Natural killer cell (primary cell): ENCODE measurements at regions not wholly inside any gene's neighbourhood (a gene's known extent, or its start where the extent isn't known, plus 50 kb on each side); places are given as distances from the start of the nearest gene placed in this dataset.

Experiments
- ATAC-seq, 3 donors: fragments of 150-1000 bp in 2 of 3; fragments of 200-7000 bp in 1 of 3; cut with Tn5 transposase; 1 replicate in 1 of 3; 2 replicates in 2 of 3; pipeline ENCODE4 v1.10.0; 2021; ENCODE audit warnings: mild to moderate bottlenecking in 2 of 3, moderate library complexity in 2 of 3
- DNase-seq, 2 donors: peaks; one replicate each; pipeline versions ENCODE4 v3.0.0 to v3.0.0-alpha.2; 2013 to 2021; ENCODE audit warnings: mixed read lengths in 1 of 2
- H3K27ac ChIP-seq: one replicate; pipeline ENCODE4 v1.5.1; 2013; ENCODE audit warnings: mild to moderate bottlenecking, low read length
- H3K27me3 ChIP-seq: one replicate; pipeline ENCODE4 v1.6.1; 2013; ENCODE audit warnings: low read length; ENCODE audit not compliant: control insufficient read depth, insufficient read depth
- H3K36me3 ChIP-seq: one replicate; pipeline ENCODE4 v1.6.1; 2013; ENCODE audit warnings: low read length; ENCODE audit not compliant: control insufficient read depth, insufficient read depth
- H3K4me1 ChIP-seq: one replicate; pipeline ENCODE4 v1.6.1; 2013; ENCODE audit warnings: low read length; ENCODE audit not compliant: control insufficient read depth, insufficient read depth
- H3K4me3 ChIP-seq: one replicate; pipeline ENCODE4 v1.5.1; 2013; ENCODE audit warnings: low read length
- H3K9me3 ChIP-seq: one replicate; pipeline ENCODE4 v1.6.1; 2013; ENCODE audit warnings: low read length; ENCODE audit not compliant: control insufficient read depth, insufficient read depth
- H3K27ac Mint-ChIP-seq, 2 donors: one replicate each; pipeline ENCODE4 v1.8.0; 2022; ENCODE audit warnings: mild to moderate bottlenecking in 2 of 2, mixed read lengths in 2 of 2, moderate library complexity in 1 of 2
- H3K27me3 Mint-ChIP-seq, 2 donors: one replicate each; pipeline ENCODE4 v1.8.0; 2022; ENCODE audit warnings: low read depth in 2 of 2, mixed read lengths in 2 of 2
- H3K36me3 Mint-ChIP-seq: one replicate; pipeline ENCODE4 v1.8.0; 2022; ENCODE audit warnings: mixed read lengths
- H3K4me1 Mint-ChIP-seq, 2 donors: one replicate each; pipeline ENCODE4 v1.8.0; 2022; ENCODE audit warnings: mixed read lengths in 2 of 2
- H3K4me3 Mint-ChIP-seq: one replicate; pipeline ENCODE4 v1.8.0; 2022; ENCODE audit warnings: mild to moderate bottlenecking, moderate library complexity, mixed read lengths
- H3K9me3 Mint-ChIP-seq, 2 donors: one replicate each; pipeline ENCODE4 v1.8.0; 2022; ENCODE audit warnings: mixed read lengths in 2 of 2
- WGBS: methylation state at CpG from one replicate; pipeline ENCODE4 v1.1.7; 2013; ENCODE audit warnings: missing lambda C conversion rate; ENCODE audit not compliant: insufficient coverage; 5-methylcytosine and 5-hydroxymethylcytosine counted together
- intact Hi-C: fragments of 100-400 bp; cut with micrococcal nuclease; formaldehyde crosslinking; loops from one replicate; pipeline ENCODE4 v1.14.2; 2022
- TF ChIP-seq, protein P1 (sequence below): fragments of 200-600 bp; IDR thresholded peaks from one replicate; pipeline ENCODE4 v1.8.0; 2022; ENCODE audit warnings: antibody characterized with exemption

DNA sequence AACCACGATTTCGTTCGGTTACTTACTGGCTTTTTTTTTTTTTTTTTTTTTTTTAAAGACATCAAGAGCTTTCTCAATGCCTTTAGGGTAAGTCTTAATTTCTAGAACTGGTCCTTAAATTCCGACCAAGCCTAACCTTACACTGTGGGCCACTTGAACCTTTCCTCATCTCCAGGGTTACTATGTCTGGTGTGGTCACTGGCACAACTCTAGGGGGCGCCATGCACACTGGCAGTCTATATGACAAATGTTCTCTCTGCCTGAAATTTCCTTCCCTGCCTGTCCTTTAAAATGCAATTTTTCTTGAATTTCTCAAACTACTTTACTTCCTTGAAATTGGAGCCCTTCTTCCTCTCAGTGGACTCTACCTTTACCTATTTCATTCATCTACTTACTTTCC is 227.4 kb downstream of the KLF5 start:
- H3K9me3 ChIP-seq: no peaks in the 10 kb centered on the region
- intact Hi-C loops: no loop called here
- no peaks in the 10 kb centered on the region for H3K9me3 Mint-ChIP-seq
- no peaks in the 10 kb centered on the region for H3K4me1 Mint-ChIP-seq
- no peaks in the 10 kb centered on the region for H3K27me3 ChIP-seq
- H3K27ac Mint-ChIP-seq: no peak overlapping the region
- 94% methylated on average over 5 of the region's 5 CpGs for WGBS
- no peak overlapping the region for H3K27ac ChIP-seq
- no peaks in the 10 kb centered on the region for H3K36me3 ChIP-seq
- H3K4me1 ChIP-seq: no peaks in the 10 kb centered on the region
- H3K27me3 Mint-ChIP-seq: no peaks in the 10 kb centered on the region
- no peaks in the 10 kb centered on the region for H3K36me3 Mint-ChIP-seq
- no peak for DNase-seq
- H3K4me3 ChIP-seq: no peak overlapping the region
- TF ChIP-seq, protein P1, sequence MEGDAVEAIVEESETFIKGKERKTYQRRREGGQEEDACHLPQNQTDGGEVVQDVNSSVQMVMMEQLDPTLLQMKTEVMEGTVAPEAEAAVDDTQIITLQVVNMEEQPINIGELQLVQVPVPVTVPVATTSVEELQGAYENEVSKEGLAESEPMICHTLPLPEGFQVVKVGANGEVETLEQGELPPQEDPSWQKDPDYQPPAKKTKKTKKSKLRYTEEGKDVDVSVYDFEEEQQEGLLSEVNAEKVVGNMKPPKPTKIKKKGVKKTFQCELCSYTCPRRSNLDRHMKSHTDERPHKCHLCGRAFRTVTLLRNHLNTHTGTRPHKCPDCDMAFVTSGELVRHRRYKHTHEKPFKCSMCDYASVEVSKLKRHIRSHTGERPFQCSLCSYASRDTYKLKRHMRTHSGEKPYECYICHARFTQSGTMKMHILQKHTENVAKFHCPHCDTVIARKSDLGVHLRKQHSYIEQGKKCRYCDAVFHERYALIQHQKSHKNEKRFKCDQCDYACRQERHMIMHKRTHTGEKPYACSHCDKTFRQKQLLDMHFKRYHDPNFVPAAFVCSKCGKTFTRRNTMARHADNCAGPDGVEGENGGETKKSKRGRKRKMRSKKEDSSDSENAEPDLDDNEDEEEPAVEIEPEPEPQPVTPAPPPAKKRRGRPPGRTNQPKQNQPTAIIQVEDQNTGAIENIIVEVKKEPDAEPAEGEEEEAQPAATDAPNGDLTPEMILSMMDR: no peak
- ATAC-seq: no peak
- no peak overlapping the region for H3K4me3 Mint-ChIP-seq

DNA sequence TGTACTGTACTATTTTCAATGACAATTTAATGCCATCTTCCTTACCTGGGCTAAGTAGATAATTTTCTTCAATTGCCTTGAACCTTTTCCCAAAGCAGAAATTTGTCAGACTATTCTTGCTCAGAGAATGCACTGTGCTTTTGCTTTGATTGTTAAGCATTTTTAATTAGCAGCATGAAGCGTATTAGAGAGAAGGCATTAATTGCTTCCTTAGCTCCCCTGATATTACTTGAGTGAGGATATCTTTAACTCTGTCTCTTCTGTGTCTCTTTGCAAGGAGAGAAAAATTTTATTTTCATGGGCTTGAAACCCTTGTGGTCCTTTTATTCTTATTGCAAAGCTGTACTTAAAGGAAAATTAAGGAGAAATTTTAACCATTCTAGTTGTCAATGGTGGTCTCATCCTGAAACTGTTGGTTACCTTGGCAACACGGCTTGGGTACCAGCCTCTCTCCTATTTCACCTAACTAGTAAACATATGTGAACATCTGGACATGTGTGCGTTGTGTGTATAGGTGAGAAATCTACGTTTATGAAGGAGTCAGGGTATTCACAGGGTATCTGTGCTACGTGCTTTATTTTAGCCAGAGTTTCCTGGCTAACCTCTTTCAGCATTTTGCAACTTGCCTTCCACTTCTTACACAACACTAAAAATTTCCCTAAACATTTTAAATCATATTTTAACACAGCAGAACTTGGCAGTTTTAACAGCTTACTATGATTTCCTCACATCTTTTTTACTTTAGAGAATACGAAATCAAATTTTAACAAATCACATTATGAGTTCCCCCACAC is 225.5 kb downstream of the KLF5 start:
- intact Hi-C loops: no loop called here
- no peak overlapping the region for H3K4me3 Mint-ChIP-seq
- WGBS: 93% methylated on average over 3 of the region's 6 CpGs
- ATAC-seq (no peak), DNase-seq (no peak)
- Histone ChIP-seq H3K9me3 (no peaks in the 10 kb centered on the region), H3K36me3 (no peaks in the 10 kb centered on the region), H3K27ac (no peak overlapping the region), H3K4me3 (no peak overlapping the region), H3K4me1 (no peaks in the 10 kb centered on the region), H3K27me3 (no peaks in the 10 kb centered on the region)
- no peaks in the 10 kb centered on the region for H3K4me1 Mint-ChIP-seq
- no peaks in the 10 kb centered on the region for H3K36me3 Mint-ChIP-seq
- no peaks in the 10 kb centered on the region for H3K27me3 Mint-ChIP-seq
- TF ChIP-seq, protein P1: no peak
- no peaks in the 10 kb centered on the region for H3K9me3 Mint-ChIP-seq
- H3K27ac Mint-ChIP-seq: no peak overlapping the region

DNA sequence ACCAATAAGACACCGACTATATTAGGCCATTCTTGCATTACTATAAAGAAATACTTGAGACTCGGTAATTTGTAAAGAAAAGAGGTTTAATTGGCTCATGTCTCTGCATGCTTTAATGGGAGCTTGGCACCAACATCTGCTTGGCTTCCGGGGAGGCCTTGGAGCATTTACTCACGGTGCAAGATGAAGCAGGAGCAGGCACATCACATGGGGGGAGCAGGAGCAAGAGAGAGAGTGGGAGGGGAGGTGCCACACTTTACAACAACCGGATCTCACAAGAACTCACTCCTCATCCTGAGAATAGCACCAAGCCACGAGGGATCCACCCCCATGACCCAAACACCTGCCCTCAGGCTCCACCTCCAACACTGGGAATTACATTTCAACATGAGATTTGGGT is 224.8 kb downstream of the KLF5 start:
- Histone ChIP-seq H3K27me3 (no peaks in the 10 kb centered on the region), H3K27ac (no peak overlapping the region), H3K4me3 (no peak overlapping the region), H3K9me3 (no peaks in the 10 kb centered on the region), H3K36me3 (no peaks in the 10 kb centered on the region), H3K4me1 (no peaks in the 10 kb centered on the region)
- TF ChIP-seq, protein P1: no peak
- H3K27ac Mint-ChIP-seq: no peak overlapping the region
- WGBS: 76% methylated on average over 2 of the region's 6 CpGs
- intact Hi-C loops: no loop called here
- H3K4me3 Mint-ChIP-seq: no peak overlapping the region
- no peaks in the 10 kb centered on the region for H3K9me3 Mint-ChIP-seq
- H3K27me3 Mint-ChIP-seq: no peaks in the 10 kb centered on the region
- no peaks in the 10 kb centered on the region for H3K36me3 Mint-ChIP-seq
- no peaks in the 10 kb centered on the region for H3K4me1 Mint-ChIP-seq
- no peak for ATAC-seq
- no peak for DNase-seq

DNA sequence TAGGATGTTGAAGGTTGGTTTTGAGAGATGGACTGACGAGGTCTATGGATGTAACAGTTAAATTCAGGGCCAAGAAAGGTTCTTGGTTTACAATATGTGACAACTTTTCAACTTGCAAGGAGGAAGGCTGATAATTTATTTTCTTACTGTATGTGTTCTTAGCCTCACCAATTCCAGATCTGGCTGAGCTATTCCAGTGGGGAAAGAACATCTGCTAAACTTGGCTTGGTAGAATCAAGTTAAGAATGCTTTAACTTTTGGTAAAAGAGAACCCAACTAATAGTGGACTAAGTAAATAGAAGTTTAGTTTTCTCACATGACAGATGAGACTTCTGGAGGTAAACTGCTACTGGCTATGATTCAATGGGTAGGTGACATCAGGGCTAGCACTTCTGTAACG is 222.9 kb downstream of the KLF5 start:
- Mint-ChIP-seq H3K36me3 (no peaks in the 10 kb centered on the region), H3K27me3 (no peaks in the 10 kb centered on the region), H3K4me3 (no peak overlapping the region), H3K9me3 (no peaks in the 10 kb centered on the region), H3K27ac (no peak overlapping the region), H3K4me1 (no peaks in the 10 kb centered on the region)
- H3K27me3 ChIP-seq: no peaks in the 10 kb centered on the region
- intact Hi-C loops: no loop called here
- no peak for ATAC-seq
- no peaks in the 10 kb centered on the region for H3K36me3 ChIP-seq
- no peak for DNase-seq
- H3K9me3 ChIP-seq: no peaks in the 10 kb centered on the region
- no peaks in the 10 kb centered on the region for H3K4me1 ChIP-seq
- 72% methylated on average over 2 of the region's 2 CpGs for WGBS
- no peak overlapping the region for H3K27ac ChIP-seq
- no peak overlapping the region for H3K4me3 ChIP-seq
- TF ChIP-seq, protein P1: no peak
